ENCODE measurements at regions not wholly inside any gene's neighbourhood (a gene's known extent, or its start where the extent isn't known, plus 50 kb on each side); places are given as distances from the start of the nearest gene placed in this dataset.
"Not testable (repeated sequence)": the region's sequence is repeated elsewhere in the genome, so short reads cannot be mapped to it uniquely, and the experiment has no call there.

DNA sequence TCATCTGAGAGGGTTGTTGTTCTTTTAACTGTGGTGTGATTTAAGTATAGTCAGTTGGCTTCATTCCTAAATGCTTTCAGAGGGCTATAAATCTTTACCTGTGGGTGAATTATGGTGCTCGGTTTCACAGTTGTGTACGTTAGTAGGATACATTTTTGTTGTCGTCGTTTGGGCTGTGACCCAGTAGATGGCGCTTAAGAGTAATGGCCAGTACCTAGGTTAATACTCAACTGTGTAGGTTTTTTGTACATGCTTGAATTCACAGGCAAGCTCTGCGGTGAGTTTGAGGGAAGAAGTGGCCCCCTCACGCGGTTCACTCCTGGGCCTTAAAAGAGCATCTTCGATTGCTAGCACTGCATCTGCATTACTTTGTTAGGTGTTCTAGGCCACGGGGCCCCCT, 571.7 kb upstream of the TGIF2LX start:
- TF ChIP-seq, protein P1, sequence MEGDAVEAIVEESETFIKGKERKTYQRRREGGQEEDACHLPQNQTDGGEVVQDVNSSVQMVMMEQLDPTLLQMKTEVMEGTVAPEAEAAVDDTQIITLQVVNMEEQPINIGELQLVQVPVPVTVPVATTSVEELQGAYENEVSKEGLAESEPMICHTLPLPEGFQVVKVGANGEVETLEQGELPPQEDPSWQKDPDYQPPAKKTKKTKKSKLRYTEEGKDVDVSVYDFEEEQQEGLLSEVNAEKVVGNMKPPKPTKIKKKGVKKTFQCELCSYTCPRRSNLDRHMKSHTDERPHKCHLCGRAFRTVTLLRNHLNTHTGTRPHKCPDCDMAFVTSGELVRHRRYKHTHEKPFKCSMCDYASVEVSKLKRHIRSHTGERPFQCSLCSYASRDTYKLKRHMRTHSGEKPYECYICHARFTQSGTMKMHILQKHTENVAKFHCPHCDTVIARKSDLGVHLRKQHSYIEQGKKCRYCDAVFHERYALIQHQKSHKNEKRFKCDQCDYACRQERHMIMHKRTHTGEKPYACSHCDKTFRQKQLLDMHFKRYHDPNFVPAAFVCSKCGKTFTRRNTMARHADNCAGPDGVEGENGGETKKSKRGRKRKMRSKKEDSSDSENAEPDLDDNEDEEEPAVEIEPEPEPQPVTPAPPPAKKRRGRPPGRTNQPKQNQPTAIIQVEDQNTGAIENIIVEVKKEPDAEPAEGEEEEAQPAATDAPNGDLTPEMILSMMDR (IDR thresholded peaks at IDR 0.05; ENCODE audit: borderline replicate concordance, extremely low read depth, low read length, poor library complexity, severe bottlenecking), result peak; percentile 27
- TF ChIP-seq EZH2 (IDR thresholded peaks at IDR 0.05; ENCODE audit: borderline replicate concordance, low read depth, low read length, severe bottlenecking), result not testable (repeated sequence)

All from DND-41 (cell line).